RWPE2 (cell line): ENCODE measurements at regions not wholly inside any gene's neighbourhood (a gene's known extent, or its start where the extent isn't known, plus 50 kb on each side); places are given as distances from the start of the nearest gene placed in this dataset.

Experiments used
- ATAC-seq: fragments of 200-7000 bp; cut with Tn5 transposase; 3 replicates; pipeline ENCODE4 v1.9.1; 2021; ENCODE audit warnings: low read depth
- DNase-seq: peaks from one replicate; pipeline ENCODE4 v3.0.0-alpha.2; 2020; ENCODE audit warnings: low spot score
- H3K27ac ChIP-seq: fragments of 450-650 bp; 2 replicates; pipeline ENCODE4 v1.5.1; 2017; ENCODE audit warnings: mild to moderate bottlenecking; ENCODE audit not compliant: poor library complexity, severe bottlenecking
- H3K27me3 ChIP-seq: fragments of 250-450 bp; sonication (Bioruptor Pico); 2 replicates; pipeline ENCODE4 v1.5.1; 2021; ENCODE audit warnings: mild to moderate bottlenecking, moderate library complexity; ENCODE audit not compliant: insufficient read depth, poor library complexity, severe bottlenecking
- H3K36me3 ChIP-seq: fragments of 250-450 bp; sonication (Bioruptor Pico); 2 replicates; pipeline ENCODE4 v1.5.1; 2020; ENCODE audit warnings: low read depth, mild to moderate bottlenecking, moderate library complexity
- H3K4me1 ChIP-seq: fragments of 250-450 bp; sonication (Bioruptor Pico); 2 replicates; pipeline ENCODE4 v1.5.1; 2021; ENCODE audit warnings: mild to moderate bottlenecking, moderate library complexity; ENCODE audit not compliant: insufficient read depth, poor library complexity, severe bottlenecking
- H3K4me3 ChIP-seq: fragments of 250-450 bp; sonication (Bioruptor Pico); 2 replicates; pipeline ENCODE4 v1.5.1; 2021; ENCODE audit warnings: mild to moderate bottlenecking, moderate library complexity; ENCODE audit not compliant: severe bottlenecking
- H3K9me3 ChIP-seq: fragments of 250-450 bp; sonication (Bioruptor Pico); 2 replicates; pipeline ENCODE4 v1.5.1; 2021; ENCODE audit warnings: mild to moderate bottlenecking, moderate library complexity; ENCODE audit not compliant: severe bottlenecking
- TF ChIP-seq, protein P1 (sequence below): fragments of 450-650 bp; IDR thresholded peaks from one replicate; pipeline ENCODE4 v1.5.1; 2017; ENCODE audit warnings: mild to moderate bottlenecking, moderate library complexity; ENCODE audit not compliant: poor library complexity, severe bottlenecking

GRCh38 chr10:130481076-130481930 lies 345.1 kb downstream of the GLRX3 start:
- H3K4me1 ChIP-seq, result no peaks in the 10 kb centered on the region
- DNase-seq (no peak), ATAC-seq (no peak)
- TF ChIP-seq, protein P1, sequence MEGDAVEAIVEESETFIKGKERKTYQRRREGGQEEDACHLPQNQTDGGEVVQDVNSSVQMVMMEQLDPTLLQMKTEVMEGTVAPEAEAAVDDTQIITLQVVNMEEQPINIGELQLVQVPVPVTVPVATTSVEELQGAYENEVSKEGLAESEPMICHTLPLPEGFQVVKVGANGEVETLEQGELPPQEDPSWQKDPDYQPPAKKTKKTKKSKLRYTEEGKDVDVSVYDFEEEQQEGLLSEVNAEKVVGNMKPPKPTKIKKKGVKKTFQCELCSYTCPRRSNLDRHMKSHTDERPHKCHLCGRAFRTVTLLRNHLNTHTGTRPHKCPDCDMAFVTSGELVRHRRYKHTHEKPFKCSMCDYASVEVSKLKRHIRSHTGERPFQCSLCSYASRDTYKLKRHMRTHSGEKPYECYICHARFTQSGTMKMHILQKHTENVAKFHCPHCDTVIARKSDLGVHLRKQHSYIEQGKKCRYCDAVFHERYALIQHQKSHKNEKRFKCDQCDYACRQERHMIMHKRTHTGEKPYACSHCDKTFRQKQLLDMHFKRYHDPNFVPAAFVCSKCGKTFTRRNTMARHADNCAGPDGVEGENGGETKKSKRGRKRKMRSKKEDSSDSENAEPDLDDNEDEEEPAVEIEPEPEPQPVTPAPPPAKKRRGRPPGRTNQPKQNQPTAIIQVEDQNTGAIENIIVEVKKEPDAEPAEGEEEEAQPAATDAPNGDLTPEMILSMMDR, result no peak
- no peaks in the 10 kb centered on the region for H3K36me3 ChIP-seq
- no peaks in the 10 kb centered on the region for H3K9me3 ChIP-seq
- no peaks in the 10 kb centered on the region for H3K27me3 ChIP-seq
- no peak overlapping the region for H3K27ac ChIP-seq
- no peak overlapping the region for H3K4me3 ChIP-seq

GRCh38 chr10:130481936-130482335 lies 345.7 kb downstream of the GLRX3 start:
- Histone ChIP-seq H3K27me3 (no peaks in the 10 kb centered on the region), H3K9me3 (no peaks in the 10 kb centered on the region), H3K4me1 (no peaks in the 10 kb centered on the region), H3K27ac (no peak overlapping the region), H3K4me3 (no peak overlapping the region), H3K36me3 (no peaks in the 10 kb centered on the region)
- no peak for DNase-seq
- TF ChIP-seq, protein P1, result no peak
- ATAC-seq, result no peak

GRCh38 chr10:130483691-130484467 lies 347.7 kb downstream of the GLRX3 start:
- DNase-seq, result no peak
- TF ChIP-seq, protein P1, result no peak

DNA sequence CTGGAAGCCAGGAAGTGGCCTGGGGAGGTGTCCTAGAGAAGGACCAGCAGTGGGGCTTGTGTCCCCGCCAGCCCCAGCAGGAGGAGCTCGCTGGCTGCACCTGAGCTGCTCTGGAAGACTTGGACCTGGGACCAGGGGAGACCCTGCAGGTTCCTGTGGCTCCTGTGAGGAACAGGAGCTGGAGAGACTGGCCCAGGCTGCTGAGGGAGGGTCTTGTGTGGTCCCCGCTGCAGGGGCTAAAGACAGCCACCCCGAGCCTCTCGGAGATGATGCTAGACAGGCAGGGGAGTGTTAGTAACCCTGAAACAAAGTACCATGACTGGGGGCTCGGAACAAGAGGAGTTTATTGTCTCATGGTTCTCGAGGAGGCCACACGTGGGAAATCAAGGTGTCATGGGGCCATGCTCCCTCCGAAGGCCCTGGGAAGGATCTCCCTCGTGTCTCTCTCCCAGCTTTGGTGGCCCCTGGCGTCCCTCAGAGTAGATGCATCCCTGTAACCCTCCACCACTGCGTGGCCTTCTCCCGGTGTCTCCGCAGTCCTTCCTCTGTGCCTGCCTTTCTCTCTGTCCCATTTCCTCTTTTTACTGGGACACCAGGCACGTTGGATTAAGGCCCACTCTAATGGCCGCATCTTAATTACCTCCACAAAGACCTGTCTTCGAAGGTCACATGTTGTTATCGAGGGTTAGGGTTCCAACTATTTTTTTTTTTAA lies 348.4 kb downstream of the GLRX3 start:
- TF ChIP-seq, protein P1, result no peak
- no peaks in the 10 kb centered on the region for H3K36me3 ChIP-seq
- no peak overlapping the region for H3K27ac ChIP-seq
- DNase-seq (no peak), ATAC-seq (no peak)
- no peaks in the 10 kb centered on the region for H3K9me3 ChIP-seq
- H3K4me3 ChIP-seq, result no peak overlapping the region
- H3K4me1 ChIP-seq, result no peaks in the 10 kb centered on the region
- no peaks in the 10 kb centered on the region for H3K27me3 ChIP-seq

More at GRCh38 chr10:130483691-130484467, 347.7 kb downstream of the GLRX3 start:
- ATAC-seq, result no peak
- Histone ChIP-seq H3K9me3 (no peaks in the 10 kb centered on the region), H3K27ac (no peak overlapping the region), H3K4me3 (no peak overlapping the region), H3K36me3 (no peaks in the 10 kb centered on the region), H3K4me1 (no peaks in the 10 kb centered on the region), H3K27me3 (no peaks in the 10 kb centered on the region)
